Right ventricle myocardium inferior (tissue), 1 donor: ENCODE measurements at regions not wholly inside any gene's neighbourhood (a gene's known extent, or its start where the extent isn't known, plus 50 kb on each side); places are given as distances from the start of the nearest gene placed in this dataset.
"Not testable (repeated sequence)": the region's sequence is repeated elsewhere in the genome, so short reads cannot be mapped to it uniquely, and the experiment has no call there.

Experiments used
- ATAC-seq: fragments of 200-7000 bp; cut with Tn5 transposase; one replicate; pipeline ENCODE4 v1.9.1; 2020; ENCODE audit warnings: mild to moderate bottlenecking, moderate library complexity
- DNase-seq: peaks from one replicate; pipeline ENCODE4 v3.0.0; 2021; ENCODE audit errors: missing footprints
- intact Hi-C: fragments of 100-400 bp; cut with DNase I; formaldehyde crosslinking; loops from one replicate; pipeline ENCODE4 v1.11.0; 2022
- donor health status: DM: no; HTN: yes; CAD: no; lungs with severe emphysema.

DNA sequence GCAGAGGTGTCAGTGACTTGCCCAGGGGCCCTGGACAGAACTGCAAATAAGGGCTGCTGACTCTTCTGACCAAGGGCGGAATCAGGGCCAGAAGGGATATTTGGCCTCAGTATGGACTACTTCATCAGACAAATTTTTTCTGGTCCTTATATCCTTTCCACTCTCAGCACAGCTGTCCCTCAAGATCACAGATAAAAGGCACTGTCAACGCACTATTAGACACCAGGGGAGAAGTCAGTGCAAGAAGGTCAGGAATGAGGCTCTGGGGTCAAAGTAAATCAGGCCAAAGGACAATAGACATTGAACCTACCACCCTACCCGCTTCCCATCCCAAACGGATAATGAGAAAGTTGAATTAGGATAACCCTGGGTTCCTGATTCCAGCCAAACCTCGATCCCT, 657.6 kb downstream of the UQCRFS1 start:
- intact Hi-C loops, result no loop called here
- ATAC-seq (no peak), DNase-seq (no peak)

- ATAC-seq, result no peak
- intact Hi-C loops, result no loop called here
Observed at GRCh38 chr19:28554321-28555091, 658.4 kb downstream of the UQCRFS1 start.

DNA sequence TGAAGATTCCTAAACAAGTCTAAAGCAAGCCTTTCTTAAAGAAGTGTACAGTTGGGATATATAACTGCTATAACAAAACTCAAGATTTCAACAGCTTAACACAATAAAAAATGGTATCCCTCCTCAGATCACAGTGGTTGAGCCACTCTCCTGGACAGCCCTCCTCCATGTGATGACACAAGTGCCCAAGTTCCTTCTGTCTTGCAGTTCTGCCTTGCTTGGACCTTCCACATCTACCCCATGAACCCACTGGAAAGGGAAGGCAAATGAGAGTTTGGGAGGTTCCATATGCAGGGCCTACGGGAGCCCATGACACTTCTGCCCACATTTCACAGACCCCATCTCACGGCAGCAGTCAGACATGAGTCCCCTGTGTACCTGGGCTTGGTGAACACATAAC, 659.2 kb downstream of the UQCRFS1 start:
- intact Hi-C loops, result no loop called here
- DNase-seq (no peak), ATAC-seq (no peak)

More at GRCh38 chr19:28554321-28555091, 658.4 kb downstream of the UQCRFS1 start:
- no peak for DNase-seq

GRCh38 chr19:28553005-28553404, 659.9 kb downstream of the UQCRFS1 start:
- ATAC-seq (no peak), DNase-seq (no peak)
- intact Hi-C loops, result no loop called here

- DNase-seq, result no peak
- intact Hi-C loops, result no loop called here
- ATAC-seq, result no peak
Observed at GRCh38 chr19:28549680-28550277, 663.2 kb downstream of the UQCRFS1 start.

DNA sequence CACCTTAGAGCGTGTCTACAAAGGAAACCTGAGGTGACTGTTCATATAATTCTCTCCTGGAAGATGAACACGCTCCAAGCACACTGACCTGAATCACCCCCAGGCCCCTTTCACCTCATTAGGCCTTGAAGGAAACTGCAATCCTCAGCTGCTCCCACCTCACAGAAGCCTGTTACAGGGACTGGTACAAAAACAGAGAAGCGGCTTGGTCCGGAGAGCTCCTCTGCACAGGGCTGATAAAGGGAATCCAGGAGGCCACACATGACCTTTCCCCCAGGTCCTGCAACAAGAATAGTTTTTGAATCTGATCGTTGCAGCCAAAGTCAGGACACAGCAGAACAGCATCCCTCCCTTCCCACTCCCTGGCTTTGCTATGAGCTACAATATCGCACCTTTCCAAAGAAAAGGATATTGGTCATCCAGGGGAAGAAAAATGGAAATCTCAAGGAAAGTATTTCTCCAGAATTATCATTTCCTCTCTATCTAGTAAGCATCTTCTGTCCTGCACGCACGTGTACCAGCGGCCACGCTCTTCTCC, 666.7 kb downstream of the UQCRFS1 start:
- no peak for DNase-seq
- ATAC-seq, result no peak
- intact Hi-C loops, result no loop called here

GRCh38 chr19:28545397-28545796, 667.6 kb downstream of the UQCRFS1 start:
- ATAC-seq, DNase-seq, intact Hi-C loops: not testable (repeated sequence)

DNA sequence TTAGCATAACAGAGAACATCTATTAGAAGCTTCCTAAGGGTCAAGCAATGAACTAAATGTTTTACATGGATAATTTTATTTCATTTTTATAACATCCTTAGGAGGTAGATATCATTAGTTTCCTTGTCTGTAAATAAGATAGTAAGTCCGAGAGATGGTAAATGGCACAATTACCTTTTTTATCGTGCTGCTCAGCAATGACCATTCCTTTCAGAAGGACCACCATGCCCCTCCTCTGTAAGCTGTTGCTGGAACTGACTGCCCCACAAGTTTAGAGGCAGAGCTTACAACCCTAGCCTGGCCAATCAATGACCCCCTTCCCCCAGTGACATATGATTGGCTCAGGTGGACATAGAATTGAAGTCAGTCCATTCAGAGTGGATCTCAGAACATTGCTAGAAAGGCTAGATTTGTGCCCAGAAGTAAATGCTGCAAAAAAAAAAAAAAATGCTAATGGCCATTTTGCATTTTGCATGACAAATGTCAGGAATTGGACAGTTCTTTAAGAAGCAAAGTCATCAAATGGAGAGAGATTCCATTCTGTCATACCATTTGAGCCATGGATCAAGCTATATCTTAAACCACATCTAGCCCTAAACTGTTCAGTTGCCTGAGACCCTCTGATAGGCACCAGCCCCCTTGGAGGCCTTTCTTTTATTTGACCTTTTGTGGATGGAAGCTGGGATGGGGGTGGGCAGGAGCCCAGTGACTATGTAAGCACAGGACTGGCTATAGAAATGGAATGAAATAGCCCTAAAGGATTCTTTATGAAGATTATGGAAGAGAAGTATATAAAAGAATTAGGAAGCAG, 668.3 kb downstream of the UQCRFS1 start:
- ATAC-seq, result no peak
- intact Hi-C loops, result no loop called here
- no peak for DNase-seq

GRCh38 chr19:28543244-28543776, 669.6 kb downstream of the UQCRFS1 start:
- intact Hi-C loops, result no loop called here
- no peak for DNase-seq
- no peak for ATAC-seq

DNA sequence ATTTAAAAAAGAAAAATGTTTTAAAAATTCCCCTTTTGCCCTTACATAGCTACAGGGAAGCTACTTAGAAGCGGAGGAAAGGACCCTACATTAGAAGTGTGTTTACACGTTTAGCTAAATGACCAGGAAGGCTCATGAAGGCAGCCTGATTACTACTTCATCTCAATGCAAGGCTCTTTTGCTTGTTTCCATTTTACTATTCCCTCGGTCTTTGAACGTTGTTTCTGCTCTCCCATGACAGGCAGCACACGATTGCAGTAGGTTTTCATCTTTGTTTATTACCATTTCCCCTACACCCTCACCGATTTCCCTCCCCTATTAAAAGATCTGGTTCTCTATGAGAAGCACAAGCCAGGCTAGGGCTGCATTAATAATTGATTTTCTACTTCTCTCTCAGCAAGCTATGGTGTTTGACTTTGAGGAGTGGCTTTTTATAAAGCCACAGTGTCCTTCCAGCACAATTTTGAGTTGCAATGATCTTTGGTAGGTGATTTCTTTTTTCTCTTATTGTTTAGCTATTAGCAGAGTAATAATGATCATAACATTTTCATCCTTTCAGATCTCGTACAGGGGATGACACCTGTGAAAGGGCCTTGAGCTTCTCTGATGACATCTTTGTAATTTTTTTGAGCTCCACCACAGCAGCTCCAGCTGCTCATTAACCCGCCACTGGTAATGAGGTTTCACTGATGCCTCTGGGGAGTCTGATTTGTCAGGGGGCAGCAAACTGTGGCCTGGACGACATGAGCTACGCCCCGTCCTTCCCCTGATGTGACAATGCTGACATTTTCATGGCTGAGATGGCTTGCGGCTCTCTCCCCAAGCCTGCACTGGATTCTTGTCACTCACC, 670.3 kb downstream of the UQCRFS1 start:
- intact Hi-C loops, result no loop called here
- DNase-seq (no peak), ATAC-seq (no peak)

- no peak for DNase-seq
- intact Hi-C loops, result no loop called here
- no peak for ATAC-seq
Observed at GRCh38 chr19:28541602-28542393, 671.2 kb downstream of the UQCRFS1 start.

- intact Hi-C loops, result no loop called here
- DNase-seq (no peak), ATAC-seq (no peak)
Observed at GRCh38 chr19:28541029-28541428, 671.9 kb downstream of the UQCRFS1 start.

DNA sequence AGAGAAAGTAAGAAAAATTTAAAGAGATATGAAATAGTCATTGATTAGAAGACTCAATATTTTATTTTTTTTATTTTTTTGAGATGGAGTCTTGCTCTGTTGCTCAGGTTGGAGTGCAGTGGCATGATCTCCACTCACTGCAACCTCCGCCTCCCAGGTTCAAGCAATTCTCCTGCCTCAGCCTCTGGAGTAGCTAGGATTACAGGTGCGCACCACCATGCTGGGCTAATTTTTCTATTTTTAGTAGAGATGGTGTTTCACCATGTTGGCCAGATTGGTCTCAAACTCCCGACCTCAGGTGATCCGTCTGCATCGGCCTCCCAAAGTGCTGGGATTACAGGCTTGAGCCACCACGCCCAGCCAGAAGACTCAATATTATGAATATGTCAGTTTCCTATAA, 672.6 kb downstream of the UQCRFS1 start:
- not testable (repeated sequence) for DNase-seq, ATAC-seq

DNA sequence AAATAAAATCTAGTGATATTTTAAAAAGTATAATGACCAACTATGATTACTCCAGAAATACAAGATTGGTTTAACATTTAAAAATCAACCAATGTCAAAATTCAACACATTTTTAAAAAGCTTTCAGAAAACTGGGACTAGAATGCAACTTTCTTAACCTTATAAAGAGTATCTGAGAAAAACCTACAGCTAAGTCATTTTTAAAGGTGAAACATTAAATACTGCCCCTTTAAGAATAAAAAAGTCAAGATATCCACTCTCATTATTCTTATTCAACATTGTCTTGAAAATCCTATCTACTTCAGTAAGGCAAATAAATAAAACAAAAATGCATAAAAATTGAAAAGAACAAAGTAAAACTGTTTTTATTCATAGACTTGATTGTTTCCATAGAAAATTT, 673.2 kb downstream of the UQCRFS1 start:
- intact Hi-C loops, result no loop called here
- ATAC-seq (no peak), DNase-seq (no peak)

More for the DNA sequence above, 672.6 kb downstream of the UQCRFS1 start:
- intact Hi-C loops, result not testable (repeated sequence)

DNA sequence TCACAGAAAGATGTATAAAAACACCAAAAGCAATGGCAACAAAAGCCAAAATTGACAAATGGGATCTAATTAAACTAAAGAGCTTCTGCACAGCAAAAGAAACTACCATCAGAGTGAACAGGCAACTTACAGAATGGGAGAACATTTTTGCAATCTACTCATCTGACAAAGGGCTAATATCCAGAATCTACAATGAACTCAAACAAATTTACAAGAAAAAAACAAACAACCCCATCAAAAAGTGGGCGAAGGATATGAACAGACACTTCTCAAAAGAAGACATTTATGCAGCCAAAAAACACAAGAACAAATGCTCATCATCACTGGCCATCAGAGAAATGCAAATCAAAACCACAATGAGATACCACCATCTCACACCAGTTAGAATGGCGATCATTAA, 674.4 kb downstream of the UQCRFS1 start:
- ATAC-seq, intact Hi-C loops: not testable (repeated sequence)

DNA sequence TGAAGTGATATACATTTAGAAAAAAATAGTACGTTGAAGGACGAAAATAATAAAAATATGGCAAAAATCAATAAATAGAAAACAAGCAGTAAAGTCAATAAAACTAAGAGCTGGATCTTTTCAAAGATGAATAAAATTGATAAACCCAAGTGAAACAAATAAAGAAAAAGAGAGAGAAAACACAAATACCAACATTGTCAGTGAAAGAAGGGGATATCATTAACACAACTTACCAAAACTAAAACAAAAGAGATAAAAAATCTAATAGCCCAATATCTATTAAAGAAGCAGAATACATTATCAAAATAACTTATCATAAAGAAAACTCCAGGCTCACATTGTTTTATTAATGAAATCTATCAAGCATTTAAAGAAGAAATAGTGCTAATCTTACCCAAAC, 675.1 kb downstream of the UQCRFS1 start:
- intact Hi-C loops, result no loop called here
- DNase-seq, result no peak
- ATAC-seq, result no peak

More for the DNA sequence above, 674.4 kb downstream of the UQCRFS1 start:
- not testable (repeated sequence) for DNase-seq

DNA sequence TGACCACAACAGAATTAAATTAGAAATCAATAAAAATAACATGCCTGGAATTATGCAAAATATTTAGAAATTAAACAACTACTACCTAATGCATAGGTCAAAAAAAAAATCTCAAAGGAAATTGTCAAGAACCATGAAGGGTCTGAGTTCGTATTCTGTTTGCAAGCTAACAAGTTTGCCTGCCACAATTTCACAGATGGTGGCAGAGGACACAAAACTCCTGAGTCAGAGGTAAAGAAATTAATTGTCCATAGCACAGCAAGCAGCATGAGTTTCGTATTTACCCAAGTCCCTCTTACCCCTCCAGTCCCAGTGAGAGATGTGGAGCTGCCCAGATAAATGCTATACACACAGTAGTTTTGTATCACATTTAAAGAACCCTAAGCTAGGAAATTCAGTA, 675.9 kb downstream of the UQCRFS1 start:
- DNase-seq (no peak), ATAC-seq (no peak)
- intact Hi-C loops, result no loop called here
